HCT116 (cell line): ENCODE measurements at regions not wholly inside any gene's neighbourhood (a gene's known extent, or its start where the extent isn't known, plus 50 kb on each side); places are given as distances from the start of the nearest gene placed in this dataset.

Experiments
- ATAC-seq: fragments of 200-7000 bp; cut with Tn5 transposase; 2 replicates; pipeline ENCODE4 v1.9.1; 2020; ENCODE audit warnings: mild to moderate bottlenecking, moderate library complexity
- BruUV-seq: library from RNA; stranded (reverse); fragments of 400-500 nt; replicated peaks from 2 replicates; lab custom pipeline; 2021; lab: Mats Ljungman, UMichigan
- CTCF ChIA-PET: fragments of 300-600 bp; sonication (Branson Sonifier 250); formaldehyde crosslinking; loops from one replicate; lab custom pipeline; 2021; ENCODE audit warnings: antibody characterized with exemption; lab: Charles Lee
- POLR2A ChIA-PET: fragments of 300-600, 350-600 bp; sonication (Branson Sonifier 250); formaldehyde crosslinking; loops from one replicate; lab custom pipeline; 2021; ENCODE audit warnings: antibody characterized with exemption; lab: Charles Lee
- RAD21 ChIA-PET, 2 experiments: fragments of 300-600 bp; sonication (Branson Sonifier 250); formaldehyde crosslinking; loops; one replicate each; lab custom pipeline; 2023; ENCODE audit warnings: low total read pairs in 2 of 2; ENCODE audit not compliant: uncharacterized antibody in 2 of 2, unreplicated experiment in 2 of 2, low non-redundant PET in 1 of 2; lab: Charles Lee
- DNase-seq: peaks from one replicate; pipeline ENCODE4 v3.0.0-alpha.2; 2010; ENCODE audit warnings: low read depth, low spot score
- H2AFZ ChIP-seq: fragments of 200-600 bp; shearing (Covaris generic), sonication (generic); 2 replicates; pipeline ENCODE4 v1.6.1; 2017; ENCODE audit warnings: low read depth, mixed run types, mixed read lengths, antibody characterized with exemption, low read length; ENCODE audit not compliant: poor library complexity, severe bottlenecking
- H3K27ac ChIP-seq: 2 replicates; pipeline ENCODE4 v1.5.1; 2012; ENCODE audit warnings: low read depth, low read length
- H3K27me3 ChIP-seq: fragments of 200-600 bp; sonication (generic); 2 replicates; pipeline ENCODE4 v1.6.1; 2016; ENCODE audit warnings: mixed run types, low read length, mixed read lengths; ENCODE audit not compliant: insufficient read depth
- H3K36me3 ChIP-seq, 2 experiments: fragments of 200-500 bp in 1 of 2; fragments of 200-600 bp in 1 of 2; sonication (Bioruptor generic) in 1 of 2; sonication (generic) in 1 of 2; 2 replicates each; pipeline versions ENCODE4 v1.5.1 to v1.6.1; 2014 to 2016; ENCODE audit warnings: low read length in 2 of 2, inconsistent platforms in 1 of 2, mixed read lengths in 1 of 2, mixed run types in 1 of 2; ENCODE audit not compliant: insufficient read depth in 2 of 2, control insufficient read depth in 1 of 2
- H3K4me1 ChIP-seq, 2 experiments: fragments of 200-600 bp in 1 of 2; sonication (generic) in 1 of 2; 2 replicates each; pipeline versions ENCODE4 v1.5.1 to v1.6.1; 2012 to 2017; ENCODE audit warnings: low read length in 2 of 2, inconsistent platforms in 1 of 2, mild to moderate bottlenecking in 1 of 2, mixed read lengths in 1 of 2, mixed run types in 1 of 2, moderate library complexity in 1 of 2; ENCODE audit not compliant: insufficient read depth in 2 of 2, control insufficient read depth in 1 of 2
- H3K4me2 ChIP-seq: fragments of 200-600 bp; sonication (generic); 2 replicates; pipeline ENCODE4 v1.6.1; 2017; ENCODE audit warnings: mixed run types, low read length, mixed read lengths
- H3K4me3 ChIP-seq, 2 experiments: fragments of 200-600 bp in 1 of 2; sonication (generic) in 1 of 2; replicated peaks in 1 of 2; 2 replicates each; pipeline ENCODE4 v1.5.1; 2011 to 2016; ENCODE audit warnings: low read length in 2 of 2, control low read depth in 1 of 2, low read depth in 1 of 2, mild to moderate bottlenecking in 1 of 2, mixed read lengths in 1 of 2, mixed run types in 1 of 2
- H3K79me2 ChIP-seq: fragments of 200-600 bp; sonication (generic); 2 replicates; pipeline ENCODE4 v1.6.1; 2017; ENCODE audit warnings: mild to moderate bottlenecking, mixed run types, low read length, moderate library complexity, mixed read lengths; ENCODE audit not compliant: insufficient read depth
- H3K9ac ChIP-seq: fragments of 200-600 bp; sonication (generic); 2 replicates; pipeline ENCODE4 v1.6.1; 2016; ENCODE audit warnings: low read length, mixed read lengths
- H3K9me2 ChIP-seq: fragments of 200-600 bp; sonication (generic), shearing (Covaris generic); 2 replicates; pipeline ENCODE4 v1.6.1; 2017; ENCODE audit warnings: mixed run types, mild to moderate bottlenecking, moderate library complexity; ENCODE audit not compliant: insufficient read depth
- H3K9me3 ChIP-seq, 2 experiments: fragments of 200-500 bp in 1 of 2; fragments of 200-600 bp in 1 of 2; sonication (Bioruptor generic) in 1 of 2; sonication (generic) in 1 of 2; 2 replicates each; pipeline ENCODE4 v1.6.1; 2014 to 2017; ENCODE audit warnings: low read length in 2 of 2, mixed read lengths in 2 of 2, inconsistent platforms in 1 of 2, low read depth in 1 of 2, mild to moderate bottlenecking in 1 of 2, mixed run types in 1 of 2, moderate library complexity in 1 of 2; ENCODE audit not compliant: control insufficient read depth in 1 of 2, insufficient read depth in 1 of 2
- H4K20me1 ChIP-seq: fragments of 200-600 bp; sonication (generic), shearing (Covaris generic); 2 replicates; pipeline ENCODE4 v1.6.1; 2017; ENCODE audit warnings: mixed run types, mild to moderate bottlenecking, moderate library complexity; ENCODE audit not compliant: insufficient read depth
- ATF3 ChIP-seq: IDR thresholded peaks from 2 replicates; pipeline ENCODE4 v1.6.1; 2012
- CBX3 ChIP-seq: IDR thresholded peaks from 2 replicates; pipeline ENCODE4 v1.6.1; 2012; ENCODE audit warnings: low read depth
- CEBPB ChIP-seq: IDR thresholded peaks from 2 replicates; pipeline ENCODE4 v1.6.1; 2012; ENCODE audit warnings: low read depth
- CTCF ChIP-seq, 3 experiments: fragments of 200-600 bp in 1 of 3; sonication (generic) in 1 of 3; IDR thresholded peaks in 2 of 3; conservative IDR thresholded peaks in 1 of 3; 2 replicates each; pipeline ENCODE4 v1.5.1; 2012 to 2017; ENCODE audit warnings: low read depth in 2 of 3, low read length in 2 of 3, antibody characterized with exemption in 1 of 3, borderline replicate concordance in 1 of 3, control low read depth in 1 of 3, mild to moderate bottlenecking in 1 of 3, mixed read lengths in 1 of 3, mixed run types in 1 of 3, moderate library complexity in 1 of 3; ENCODE audit not compliant: insufficient read depth in 1 of 3
- EGR1 ChIP-seq: IDR thresholded peaks from 2 replicates; pipeline ENCODE4 v1.6.1; 2012; ENCODE audit warnings: low read depth
- ELF1 ChIP-seq: IDR thresholded peaks from 2 replicates; pipeline ENCODE4 v1.6.1; 2012; ENCODE audit warnings: low read depth, borderline replicate concordance
- EZH2 ChIP-seq: fragments of 200-600 bp; sonication (generic); IDR thresholded peaks from 2 replicates; pipeline ENCODE4 v1.6.1; 2017; ENCODE audit warnings: antibody characterized with exemption, mixed run types
- EZH2phosphoT487 ChIP-seq: fragments of 200-600 bp; IDR thresholded peaks from 2 replicates; pipeline ENCODE4 v1.6.1; 2018; ENCODE audit warnings: antibody characterized with exemption, borderline replicate concordance
- FOSL1 ChIP-seq: IDR thresholded peaks from 2 replicates; pipeline ENCODE4 v1.6.1; 2012; ENCODE audit warnings: low read depth
- MAX ChIP-seq: IDR thresholded peaks from 2 replicates; pipeline ENCODE4 v1.6.1; 2012
- POLR2AphosphoS5 ChIP-seq: IDR thresholded peaks from 2 replicates; pipeline ENCODE4 v1.6.1; 2011; ENCODE audit warnings: mild to moderate bottlenecking, low read depth, low read length, moderate library complexity
- RAD21 ChIP-seq: IDR thresholded peaks from 2 replicates; pipeline ENCODE4 v1.6.1; 2012; ENCODE audit warnings: low read depth, mild to moderate bottlenecking
- REST ChIP-seq: IDR thresholded peaks from 2 replicates; pipeline ENCODE4 v1.6.1; 2012; ENCODE audit warnings: low read depth
- SIN3A ChIP-seq: IDR thresholded peaks from 2 replicates; pipeline ENCODE4 v1.6.1; 2012; ENCODE audit warnings: low read depth
- SP1 ChIP-seq: IDR thresholded peaks from 2 replicates; pipeline ENCODE4 v1.6.1; 2012; ENCODE audit warnings: low read depth
- SRF ChIP-seq: IDR thresholded peaks from 2 replicates; pipeline ENCODE4 v1.6.1; 2012; ENCODE audit warnings: low read depth
- TCF7L2 ChIP-seq: IDR thresholded peaks from 2 replicates; pipeline ENCODE4 v1.7.0; 2011; ENCODE audit warnings: borderline replicate concordance, inconsistent platforms; ENCODE audit not compliant: insufficient read depth, insufficient read length; ENCODE audit errors: extremely low read depth
- YY1 ChIP-seq: IDR thresholded peaks from 2 replicates; pipeline ENCODE4 v1.6.1; 2011; ENCODE audit warnings: low read length, low read depth, moderate library complexity, mild to moderate bottlenecking; ENCODE audit not compliant: insufficient replicate concordance; ENCODE audit errors: extremely low read depth
- ZBTB33 ChIP-seq: IDR thresholded peaks from 2 replicates; pipeline ENCODE4 v1.6.1; 2011; ENCODE audit warnings: mild to moderate bottlenecking, low read length, moderate library complexity; ENCODE audit not compliant: insufficient replicate concordance; ENCODE audit errors: extremely low read depth
- ZFX ChIP-seq: fragments of 450-650 bp; IDR thresholded peaks from 2 replicates; pipeline ENCODE4 v1.6.1; 2017
- intact Hi-C: fragments of 100-400 bp; cut with micrococcal nuclease; formaldehyde crosslinking; loops from 2 replicates; pipeline ENCODE4 v1.10.0; 2022

GRCh38 chr2:163066085-163066484 is 227.5 kb upstream of the KCNH7 start:
- Histone ChIP-seq H3K27ac (no peak overlapping the region), H3K4me1 (no peaks in the 10 kb centered on the region), H3K9me2 (no peaks in the 10 kb centered on the region), H3K79me2 (no peaks in the 10 kb centered on the region), H3K4me3 (no peak overlapping the region), H3K36me3 (no peaks in the 10 kb centered on the region), H3K27me3 (no peaks in the 10 kb centered on the region), H4K20me1 (no peaks in the 10 kb centered on the region), H3K9me3 (no peaks in the 10 kb centered on the region), H3K4me2 (no peak overlapping the region), H2AFZ (no peak overlapping the region), H3K9ac (no peak overlapping the region)
- intact Hi-C loops, result no loop called here
- ChIA-PET CTCF (no interaction called here), RAD21 (no interaction called here), POLR2A (no interaction called here)
- BruUV-seq, result no TSS peak
- DNase-seq (no peak), ATAC-seq (no peak)
- TF ChIP-seq EZH2, result no peak
- TF ChIP-seq EGR1, result no peak
- TF ChIP-seq RAD21, result no peak
- TF ChIP-seq ZFX, result no peak
- TF ChIP-seq EZH2phosphoT487, result no peak
- TF ChIP-seq REST, result no peak
- no peak for TF ChIP-seq POLR2AphosphoS5
- TF ChIP-seq ATF3, result no peak
- no peak for TF ChIP-seq YY1
- no peak for TF ChIP-seq CBX3
- TF ChIP-seq SRF, result no peak
- TF ChIP-seq CEBPB, result no peak
- no peak for TF ChIP-seq ELF1
- TF ChIP-seq ZBTB33, result no peak
- TF ChIP-seq SIN3A, result no peak
- no peak for TF ChIP-seq TCF7L2
- TF ChIP-seq FOSL1, result no peak
- TF ChIP-seq CTCF (IDR thresholded peaks at IDR 0.05 in 2 of 3, conservative IDR thresholded peaks at IDR 0.05 in 1 of 3; ENCODE audit: borderline replicate concordance in 1 of 3, insufficient read depth in 1 of 3, low read depth in 2 of 3, low read length in 2 of 3), result no peak
- TF ChIP-seq SP1, result no peak
- no peak for TF ChIP-seq MAX
